AG04450 (cell line): ENCODE measurements at regions not wholly inside any gene's neighbourhood (a gene's known extent, or its start where the extent isn't known, plus 50 kb on each side); places are given as distances from the start of the nearest gene placed in this dataset.

Source experiments
- CTCF ChIA-PET: fragments of 300-600, 350-600 bp; formaldehyde crosslinking; extraction: SDS; loops from one replicate; lab custom pipeline; 2022; ENCODE audit warnings: antibody characterized with exemption, inconsistent platforms; lab: Charles Lee
- POLR2A ChIA-PET: fragments of 350-600 bp; formaldehyde crosslinking; extraction: SDS; loops from one replicate; lab custom pipeline; 2021; ENCODE audit warnings: antibody characterized with exemption, inconsistent platforms; lab: Yijun Ruan, JAX
- DNase-seq: peaks from one replicate; pipeline ENCODE4 v3.0.0-alpha.2; 2011; ENCODE audit warnings: low read depth, low spot score
- H3K27ac ChIP-seq: one replicate; pipeline ENCODE4 v1.5.1; 2012; ENCODE audit warnings: low read depth, low read length, control low read depth
- H3K27me3 ChIP-seq: one replicate; pipeline ENCODE4 v1.6.0; 2012; ENCODE audit warnings: low read length; ENCODE audit not compliant: control insufficient read depth, insufficient read depth
- H3K4me3 ChIP-seq: 2 replicates; pipeline ENCODE4 v1.5.1; 2011; ENCODE audit warnings: mild to moderate bottlenecking, low read depth, low read length, control low read depth
- H3K9me3 ChIP-seq: 2 replicates; pipeline ENCODE4 v1.5.1; 2012; ENCODE audit warnings: low read length; ENCODE audit not compliant: control insufficient read depth, insufficient read depth
- CTCF ChIP-seq: IDR thresholded peaks from 2 replicates; pipeline ENCODE4 v1.5.1; 2011; ENCODE audit warnings: low read depth, low read length, control low read depth, inconsistent platforms

GRCh38 chr22:49224243-49224642 is 603.4 kb downstream of the BRD1 start:
- TF ChIP-seq CTCF = no peak
- no peak overlapping the region for H3K27ac ChIP-seq
- ChIA-PET POLR2A (no interaction called here), CTCF (no interaction called here)
- no peaks in the 10 kb centered on the region for H3K27me3 ChIP-seq
- H3K9me3 ChIP-seq = peaks cover 17% of the 10 kb centered on the region
- no peak overlapping the region for H3K4me3 ChIP-seq
- DNase-seq = no peak

- DNase-seq = no peak
- Histone ChIP-seq H3K9me3 (peaks cover 40% of the 10 kb centered on the region), H3K27ac (no peak overlapping the region), H3K4me3 (no peak overlapping the region), H3K27me3 (no peaks in the 10 kb centered on the region)
- POLR2A ChIA-PET = no interaction called here
- CTCF ChIA-PET = no interaction called here
- TF ChIP-seq CTCF = no peak
Observed at GRCh38 chr22:49218142-49218541, 609.5 kb downstream of the BRD1 start.

GRCh38 chr22:49216579-49216978 is 611.1 kb downstream of the BRD1 start:
- no peak overlapping the region for H3K4me3 ChIP-seq
- no peak for TF ChIP-seq CTCF
- no peak for DNase-seq
- no peaks in the 10 kb centered on the region for H3K27me3 ChIP-seq
- POLR2A ChIA-PET = no interaction called here
- CTCF ChIA-PET = no interaction called here
- H3K9me3 ChIP-seq = peaks cover 55% of the 10 kb centered on the region
- H3K27ac ChIP-seq = no peak overlapping the region

- no peak for TF ChIP-seq CTCF
- Histone ChIP-seq H3K27ac (no peak overlapping the region), H3K27me3 (no peaks in the 10 kb centered on the region), H3K4me3 (no peak overlapping the region), H3K9me3 (peaks cover 63% of the 10 kb centered on the region)
- ChIA-PET CTCF (no interaction called here), POLR2A (no interaction called here)
- no peak for DNase-seq
Observed at GRCh38 chr22:49215840-49216239, 611.8 kb downstream of the BRD1 start.

GRCh38 chr22:49214976-49215375 is 612.7 kb downstream of the BRD1 start:
- DNase-seq = no peak
- H3K9me3 ChIP-seq = peaks cover 70% of the 10 kb centered on the region
- CTCF ChIA-PET = no interaction called here
- no peak for TF ChIP-seq CTCF
- no peak overlapping the region for H3K27ac ChIP-seq
- no peak overlapping the region for H3K4me3 ChIP-seq
- POLR2A ChIA-PET = no interaction called here
- H3K27me3 ChIP-seq = no peaks in the 10 kb centered on the region
